Ramos (cell line): ENCODE measurements at regions not wholly inside any gene's neighbourhood (a gene's known extent, or its start where the extent isn't known, plus 50 kb on each side); places are given as distances from the start of the nearest gene placed in this dataset.
"Not testable (repeated sequence)": the region's sequence is repeated elsewhere in the genome, so short reads cannot be mapped to it uniquely, and the experiment has no call there.

Experiments
- in situ Hi-C: fragments of 300-500 bp; cut with MboI; formaldehyde crosslinking; loops from one replicate; pipeline ENCODE4 v1.14.3; 2022; ENCODE audit warnings: low sequenced_read_pairs; ENCODE audit not compliant: unreplicated experiment

- in situ Hi-C loops, result loop anchor here (5.0 kb wide), 1 partner anchor 48 kb away; no protein-coding TSS in a partner anchor
Observed at GRCh38 chr14:105600195-105600938, 74.0 kb downstream of the TMEM121 start.

GRCh38 chr14:105600939-105601359, 74.6 kb downstream of the TMEM121 start:
- in situ Hi-C loops, result loop anchor here (5.0 kb wide), 1 partner anchor 49 kb away; no protein-coding TSS in a partner anchor

- in situ Hi-C loops, result loop anchor here (5.0 kb wide), 1 partner anchor 49 kb away; no protein-coding TSS in a partner anchor
Observed at GRCh38 chr14:105601360-105602242, 75.2 kb downstream of the TMEM121 start.

GRCh38 chr14:105602243-105602750, 75.9 kb downstream of the TMEM121 start:
- in situ Hi-C loops, result loop anchor here (5.0 kb wide), 1 partner anchor 50 kb away; no protein-coding TSS in a partner anchor

- in situ Hi-C loops, result loop anchor here (5.0 kb wide), 1 partner anchor 51 kb away; no protein-coding TSS in a partner anchor
Observed at GRCh38 chr14:105602799-105603793, 76.7 kb downstream of the TMEM121 start.

GRCh38 chr14:105604531-105605463, 78.4 kb downstream of the TMEM121 start:
- in situ Hi-C loops, result loop anchor here (5.0 kb wide), 1 partner anchor 52 kb away; no protein-coding TSS in a partner anchor

- in situ Hi-C loops, result no loop called here
Observed at GRCh38 chr14:105605464-105606304, 79.3 kb downstream of the TMEM121 start.

- in situ Hi-C loops, result not testable (repeated sequence)
Observed at GRCh38 chr14:105606305-105606975, 80.1 kb downstream of the TMEM121 start.

GRCh38 chr14:105607025-105607424, 80.6 kb downstream of the TMEM121 start:
- in situ Hi-C loops, result not testable (repeated sequence)

- in situ Hi-C loops, result loop anchor here (5.0 kb wide), 1 partner anchor 147 kb away; no protein-coding TSS in a partner anchor
Observed at GRCh38 chr14:105614987-105615386, 88.6 kb downstream of the TMEM121 start.

- in situ Hi-C loops, result loop anchor here (5.0 kb wide), 1 partner anchor 146 kb away; no protein-coding TSS in a partner anchor
Observed at GRCh38 chr14:105615986-105616801, 89.8 kb downstream of the TMEM121 start.

GRCh38 chr14:105616802-105617192, 90.4 kb downstream of the TMEM121 start:
- in situ Hi-C loops, result loop anchor here (5.0 kb wide), 1 partner anchor 146 kb away; no protein-coding TSS in a partner anchor

GRCh38 chr14:105617201-105617777, 90.9 kb downstream of the TMEM121 start:
- in situ Hi-C loops, result loop anchor here (5.0 kb wide), 1 partner anchor 145 kb away; no protein-coding TSS in a partner anchor

- in situ Hi-C loops, result loop anchor here (5.0 kb wide), 1 partner anchor 144 kb away; no protein-coding TSS in a partner anchor
Observed at GRCh38 chr14:105617805-105618204, 91.4 kb downstream of the TMEM121 start.

- in situ Hi-C loops, result loop anchor here (5.0 kb wide), 1 partner anchor 143 kb away; no protein-coding TSS in a partner anchor
Observed at GRCh38 chr14:105619324-105619723, 92.9 kb downstream of the TMEM121 start.
